Muscle layer of duodenum (tissue), 2 donors: ENCODE measurements at regions not wholly inside any gene's neighbourhood (a gene's known extent, or its start where the extent isn't known, plus 50 kb on each side); places are given as distances from the start of the nearest gene placed in this dataset.
"Not testable (repeated sequence)": the region's sequence is repeated elsewhere in the genome, so short reads cannot be mapped to it uniquely, and the experiment has no call there.

Source experiments
- H3K27ac ChIP-seq: one replicate; pipeline ENCODE4 v1.7.0; 2013; ENCODE audit warnings: mild to moderate bottlenecking, low read length
- H3K27me3 ChIP-seq: one replicate; pipeline ENCODE4 v1.7.0; 2013; ENCODE audit warnings: low read depth, mild to moderate bottlenecking, control low read depth, low read length
- H3K36me3 ChIP-seq, 2 donors: one replicate each; pipeline ENCODE4 v1.7.0; 2013; ENCODE audit warnings: low read length in 2 of 2, control low read depth in 1 of 2, mild to moderate bottlenecking in 1 of 2; ENCODE audit not compliant: insufficient read depth in 2 of 2, control insufficient read depth in 1 of 2
- H3K4me1 ChIP-seq, 2 donors: one replicate each; pipeline ENCODE4 v1.7.0; 2013; ENCODE audit warnings: low read length in 2 of 2, mild to moderate bottlenecking in 2 of 2, control low read depth in 1 of 2, moderate library complexity in 1 of 2; ENCODE audit not compliant: insufficient read depth in 2 of 2, control insufficient read depth in 1 of 2
- H3K4me3 ChIP-seq, 2 donors: one replicate each; pipeline ENCODE4 v1.7.0; 2013; ENCODE audit warnings: low read length in 2 of 2, low read depth in 1 of 2, mild to moderate bottlenecking in 1 of 2
- H3K9me3 ChIP-seq, 2 donors: one replicate each; pipeline ENCODE4 v1.7.0; 2013; ENCODE audit warnings: low read length in 2 of 2, control low read depth in 1 of 2, mild to moderate bottlenecking in 1 of 2; ENCODE audit not compliant: control insufficient read depth in 1 of 2
- donor health status: healthy.

DNA sequence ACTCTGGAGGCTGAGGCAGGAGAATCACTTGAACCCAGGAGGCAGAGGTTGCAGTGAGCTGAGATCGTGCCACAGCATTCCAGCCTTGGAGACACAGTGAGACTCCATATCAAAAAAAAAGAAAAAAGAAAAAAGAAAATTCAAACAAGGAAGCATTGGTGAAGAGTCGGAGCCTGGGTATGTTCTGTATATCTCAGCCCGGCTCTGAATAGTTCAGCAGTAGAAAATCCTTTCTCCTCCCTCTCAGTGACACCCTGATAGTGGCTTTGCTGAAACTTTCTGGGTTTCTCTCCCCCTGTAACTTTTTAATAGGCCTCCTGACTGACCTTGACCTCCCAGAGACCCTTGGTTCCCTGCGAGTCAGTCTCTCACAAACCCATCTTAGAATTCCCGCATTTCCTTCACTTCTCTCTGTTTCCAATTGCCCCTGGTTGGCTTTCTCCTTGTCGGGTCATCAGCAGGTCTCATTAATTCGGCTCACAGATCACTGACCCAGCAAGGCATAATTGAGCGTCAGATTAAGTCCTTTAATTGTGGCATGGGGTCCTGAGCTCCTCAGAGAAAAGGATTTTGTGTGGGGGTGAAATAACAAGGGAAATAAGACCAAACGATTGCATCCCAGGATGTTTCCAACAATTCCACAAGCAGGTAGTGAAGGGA lies 541.6 kb upstream of the NRP1 start:
- H3K27me3 ChIP-seq, result no peaks in the 10 kb centered on the region
- H3K4me1 ChIP-seq, result no peaks in the 10 kb centered on the region
- no peaks in the 10 kb centered on the region for H3K9me3 ChIP-seq
- H3K36me3 ChIP-seq, result no peaks in the 10 kb centered on the region
- H3K4me3 ChIP-seq, result no peak overlapping the region
- no peak overlapping the region for H3K27ac ChIP-seq

DNA sequence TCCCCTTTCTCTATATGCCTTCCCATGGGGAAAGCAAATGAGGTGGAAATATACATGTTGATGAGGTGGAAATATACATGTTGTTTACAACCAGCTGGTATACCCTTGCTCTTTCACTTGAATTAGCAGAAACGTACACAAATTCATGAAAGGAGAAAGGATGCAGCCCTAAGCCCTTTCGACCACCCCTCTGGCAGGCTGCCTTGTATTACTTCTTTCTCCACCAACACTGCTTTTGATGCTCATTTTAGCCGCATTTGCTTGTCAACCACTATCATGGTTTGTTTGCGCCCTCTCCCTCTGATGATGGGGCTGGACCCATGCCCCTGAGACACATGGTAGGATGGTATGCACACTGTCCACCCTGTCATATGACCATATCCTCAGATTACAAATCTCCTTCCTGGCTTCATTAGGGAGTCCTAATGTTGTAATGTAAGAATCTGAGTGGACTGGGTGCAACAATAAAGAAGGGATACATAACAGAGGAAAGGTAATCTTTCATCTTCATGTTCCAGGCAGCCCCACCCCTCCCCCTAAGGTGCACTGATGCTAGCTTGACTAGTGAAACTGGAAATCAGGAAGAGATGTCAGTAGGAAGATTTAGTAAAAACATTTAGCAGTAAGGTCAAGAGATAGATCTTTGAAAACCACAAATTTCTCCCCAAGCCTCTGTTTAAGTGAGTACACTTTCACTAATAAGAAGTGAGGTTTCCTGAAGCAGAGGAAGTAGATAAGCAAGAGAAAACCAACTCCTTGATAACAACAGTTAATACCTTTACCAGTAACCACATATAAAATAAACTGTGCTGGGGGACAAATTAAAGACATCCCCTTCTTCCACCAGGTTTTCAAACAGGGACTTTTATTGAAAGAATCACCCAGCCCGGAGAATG lies 536.8 kb upstream of the NRP1 start:
- Histone ChIP-seq H3K4me3 (no peak overlapping the region), H3K9me3 (no peaks in the 10 kb centered on the region), H3K36me3 (no peaks in the 10 kb centered on the region), H3K27ac (no peak overlapping the region), H3K4me1 (no peaks in the 10 kb centered on the region), H3K27me3 (no peaks in the 10 kb centered on the region)

DNA sequence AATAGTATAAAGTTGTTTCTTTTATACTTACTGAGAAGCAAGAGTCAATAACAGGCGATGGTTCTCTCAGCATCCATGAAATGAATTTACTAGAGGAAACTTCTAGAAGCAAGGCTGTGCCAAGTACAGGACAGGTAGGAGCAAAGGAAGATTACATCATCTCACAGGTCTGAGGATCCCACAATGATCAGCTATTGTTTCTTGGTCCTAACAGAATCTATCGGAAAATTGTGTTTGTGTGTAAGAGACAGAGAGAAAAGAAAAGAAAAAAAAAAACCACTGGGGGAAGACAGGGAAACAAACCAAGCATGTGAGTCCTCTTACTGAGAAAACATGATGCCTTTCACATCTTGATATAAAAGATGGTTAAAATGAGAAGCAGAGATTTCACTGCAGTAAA lies 535.0 kb upstream of the NRP1 start:
- Histone ChIP-seq H3K4me1 (no peaks in the 10 kb centered on the region), H3K4me3 (no peak overlapping the region), H3K27ac (no peak overlapping the region), H3K27me3 (no peaks in the 10 kb centered on the region), H3K9me3 (no peaks in the 10 kb centered on the region), H3K36me3 (no peaks in the 10 kb centered on the region)

DNA sequence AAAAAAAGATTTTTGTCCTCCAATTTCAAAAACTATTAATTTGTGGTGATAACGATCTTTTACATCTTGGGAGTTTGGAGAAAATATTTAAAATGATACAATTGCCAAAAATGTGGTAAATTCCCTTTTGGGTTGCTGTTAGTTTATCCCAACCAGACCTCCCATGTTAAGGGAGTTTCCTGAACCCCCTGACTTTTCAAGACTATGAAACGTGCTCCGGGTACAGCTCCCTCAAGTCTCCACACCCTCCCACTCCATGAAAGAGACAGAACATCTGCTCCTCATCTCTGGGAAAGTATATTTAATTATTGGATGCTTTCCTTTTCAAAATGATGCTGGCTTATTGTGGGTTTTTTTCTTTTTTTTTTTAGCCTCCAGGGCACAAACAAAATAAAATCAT lies 534.6 kb upstream of the NRP1 start:
- H3K27ac ChIP-seq, result no peak overlapping the region
- no peak overlapping the region for H3K4me3 ChIP-seq
- no peaks in the 10 kb centered on the region for H3K36me3 ChIP-seq
- H3K27me3 ChIP-seq, result no peaks in the 10 kb centered on the region
- H3K9me3 ChIP-seq, result no peaks in the 10 kb centered on the region
- no peaks in the 10 kb centered on the region for H3K4me1 ChIP-seq

DNA sequence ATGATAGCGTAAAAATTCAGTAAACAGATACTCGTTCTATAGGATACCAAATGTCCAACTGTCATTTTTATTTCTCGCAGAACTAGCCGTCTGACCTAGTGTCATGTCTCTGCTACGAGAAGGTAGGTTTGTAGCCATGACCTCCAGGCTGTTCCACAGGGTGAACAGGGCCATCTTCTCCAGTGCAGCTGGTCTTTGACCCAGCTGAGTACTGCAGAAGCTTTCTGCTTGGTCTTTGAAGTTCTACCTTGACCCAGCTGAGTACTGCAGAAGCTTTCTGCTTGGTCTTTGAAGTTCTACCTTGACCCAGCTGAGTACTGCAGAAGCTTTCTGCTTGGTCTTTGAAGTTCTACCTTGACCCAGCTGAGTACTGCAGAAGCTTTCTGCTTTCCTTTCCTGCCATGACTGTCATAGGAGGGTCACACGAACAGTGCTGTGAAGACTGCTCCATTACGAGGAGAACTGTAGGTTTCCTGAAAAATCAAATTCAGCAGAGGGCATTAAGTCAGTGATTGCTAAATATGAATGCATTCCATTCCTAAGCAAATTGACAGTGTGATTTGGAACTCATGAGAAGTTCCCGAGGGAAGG lies 532.8 kb upstream of the NRP1 start:
- H3K27ac ChIP-seq, H3K4me1 ChIP-seq, H3K9me3 ChIP-seq, H3K4me3 ChIP-seq, H3K27me3 ChIP-seq, H3K36me3 ChIP-seq: not testable (repeated sequence)

DNA sequence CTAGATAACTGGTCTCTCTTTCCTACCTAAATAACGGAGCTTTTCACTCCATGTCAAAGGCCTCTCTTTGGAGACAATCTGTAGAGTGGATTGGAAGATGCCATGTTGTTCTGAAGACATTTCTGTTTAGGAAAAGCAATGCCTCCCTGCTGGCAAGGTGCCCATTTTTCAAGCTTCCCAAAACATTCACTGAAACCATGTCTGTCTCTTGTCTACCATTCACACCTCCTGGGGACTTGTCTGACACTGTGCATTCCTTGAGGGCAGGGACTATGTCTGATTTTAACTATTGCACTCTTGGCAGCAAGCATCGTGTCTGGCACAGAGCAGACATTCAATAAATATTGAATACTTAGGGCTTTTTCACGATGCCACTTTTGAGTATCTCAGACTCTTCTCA lies 528.9 kb upstream of the NRP1 start:
- Histone ChIP-seq H3K36me3 (no peaks in the 10 kb centered on the region), H3K27me3 (no peaks in the 10 kb centered on the region), H3K4me3 (no peak overlapping the region), H3K9me3 (no peaks in the 10 kb centered on the region), H3K4me1 (peaks cover 0 to 8% of the 10 kb centered on the region in 2 donors), H3K27ac (no peak overlapping the region)

DNA sequence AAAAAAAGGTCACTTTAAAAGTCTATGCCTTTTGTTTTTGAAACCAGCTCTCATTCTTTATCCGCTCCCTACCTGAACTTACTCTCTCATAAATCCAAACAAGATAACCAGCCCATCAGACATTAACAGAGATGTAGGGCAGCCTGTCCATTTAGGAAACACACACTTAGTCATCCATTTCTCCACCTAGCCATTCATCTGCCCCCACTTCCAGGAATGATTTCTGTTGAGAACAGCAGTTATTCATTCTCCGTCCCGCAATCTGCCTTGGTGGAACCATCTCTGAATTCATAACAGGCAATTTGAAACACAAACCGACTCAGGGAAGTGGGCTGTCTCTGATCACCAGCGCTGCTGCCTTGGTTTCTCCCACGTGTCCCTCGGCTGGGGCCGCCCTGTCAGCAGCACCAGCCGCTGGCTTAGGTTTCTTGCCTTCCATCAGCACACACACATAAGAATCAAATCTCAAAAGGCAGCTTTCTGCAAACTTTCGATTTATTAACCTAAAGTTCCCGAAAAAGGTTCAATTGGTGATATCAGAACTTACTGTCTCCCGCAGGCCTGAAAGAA lies 528.2 kb upstream of the NRP1 start:
- no peak overlapping the region for H3K4me3 ChIP-seq
- no peaks in the 10 kb centered on the region for H3K9me3 ChIP-seq
- H3K36me3 ChIP-seq, result no peaks in the 10 kb centered on the region
- peaks cover 0 to 8% of the 10 kb centered on the region in 2 donors for H3K4me1 ChIP-seq
- H3K27ac ChIP-seq, result no peak overlapping the region
- no peaks in the 10 kb centered on the region for H3K27me3 ChIP-seq

DNA sequence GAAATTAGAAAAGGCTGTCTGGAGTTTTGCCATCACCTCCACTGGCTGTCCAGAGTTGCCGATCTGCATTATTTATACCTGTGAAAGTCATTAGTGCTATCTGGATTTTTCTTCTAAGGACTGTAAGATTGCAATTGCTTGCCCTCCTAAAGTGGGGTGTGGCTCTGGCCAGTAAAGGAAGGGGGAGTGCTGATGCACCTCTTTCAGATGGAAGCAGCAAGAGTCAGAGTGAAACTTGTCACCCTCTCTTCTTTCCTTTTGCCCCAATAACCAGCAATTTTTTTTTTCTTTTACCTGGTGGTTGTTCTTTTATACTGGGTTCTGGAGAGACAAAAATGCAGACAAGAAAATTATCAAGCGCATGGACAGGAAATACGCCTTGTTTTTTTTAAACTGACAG lies 527.4 kb upstream of the NRP1 start:
- Histone ChIP-seq H3K36me3 (no peaks in the 10 kb centered on the region), H3K27ac (no peak overlapping the region), H3K4me1 (peaks cover 0 to 8% of the 10 kb centered on the region in 2 donors), H3K4me3 (no peak overlapping the region), H3K9me3 (no peaks in the 10 kb centered on the region), H3K27me3 (no peaks in the 10 kb centered on the region)

DNA sequence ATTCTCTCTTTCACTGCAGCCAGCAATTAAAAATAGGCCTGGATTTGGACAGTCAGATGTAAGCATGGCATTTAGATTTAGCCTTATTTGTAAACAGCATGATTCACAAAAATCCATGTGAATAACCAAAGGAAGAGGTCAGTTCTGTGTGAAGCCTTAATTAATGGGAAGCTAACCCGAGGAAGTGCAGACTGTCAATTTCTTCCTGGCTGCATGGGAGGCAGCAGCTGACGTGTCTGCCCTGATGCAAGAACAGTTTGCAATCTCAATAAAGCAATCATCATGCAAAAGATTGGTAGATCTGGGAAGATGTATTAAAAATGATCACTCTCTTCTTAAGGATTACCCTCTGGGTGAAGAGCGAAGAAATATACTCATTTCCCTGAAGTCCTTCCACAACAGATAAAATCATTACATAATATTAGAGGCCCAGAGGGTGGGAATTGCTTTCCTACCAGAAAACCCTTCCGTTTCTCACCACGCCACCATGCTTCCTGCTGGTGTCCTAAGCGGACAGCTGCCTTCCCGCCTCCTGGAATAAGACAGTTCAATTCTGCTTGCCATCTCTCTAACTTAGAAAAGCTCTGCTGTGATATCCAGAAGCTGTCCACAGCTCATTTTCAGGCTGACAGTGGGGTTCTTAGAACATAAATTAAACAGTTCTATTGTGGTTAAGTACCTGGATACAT lies 526.7 kb upstream of the NRP1 start:
- no peak overlapping the region for H3K4me3 ChIP-seq
- no peak overlapping the region for H3K27ac ChIP-seq
- H3K4me1 ChIP-seq, result peaks cover 0 to 8% of the 10 kb centered on the region in 2 donors
- H3K36me3 ChIP-seq, result no peaks in the 10 kb centered on the region
- no peaks in the 10 kb centered on the region for H3K27me3 ChIP-seq
- no peaks in the 10 kb centered on the region for H3K9me3 ChIP-seq

DNA sequence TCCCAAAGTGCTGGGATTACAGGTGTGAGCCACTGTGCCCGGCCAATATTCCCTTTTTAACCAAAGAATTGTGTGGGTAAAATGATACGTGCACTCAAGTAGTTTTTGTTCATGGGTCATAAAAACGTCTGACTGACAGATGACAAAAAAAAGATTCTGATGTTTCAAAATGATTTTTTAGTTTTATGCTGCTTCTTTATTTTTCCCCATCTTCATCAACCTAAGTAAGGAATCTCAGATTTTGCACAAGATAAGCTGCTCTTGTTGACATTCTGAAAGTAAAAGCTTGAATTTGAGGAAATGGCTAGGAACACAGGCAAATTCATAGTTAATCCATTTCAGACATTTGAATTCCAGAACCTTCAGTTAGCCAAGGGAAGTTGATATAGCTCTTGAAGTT lies 526.1 kb upstream of the NRP1 start:
- Histone ChIP-seq H3K36me3 (no peaks in the 10 kb centered on the region), H3K4me1 (peaks cover 0 to 8% of the 10 kb centered on the region in 2 donors), H3K4me3 (no peak overlapping the region), H3K9me3 (no peaks in the 10 kb centered on the region), H3K27me3 (no peaks in the 10 kb centered on the region), H3K27ac (no peak overlapping the region)
